AG09319 (cell line): ENCODE measurements at regions not wholly inside any gene's neighbourhood (a gene's known extent, or its start where the extent isn't known, plus 50 kb on each side); places are given as distances from the start of the nearest gene placed in this dataset.
A peak's percentile ranks its signal among the peaks of the same experiment; 100 is the strongest.

ENCODE experiments used
- DNase-seq: peaks from one replicate; pipeline ENCODE4 v3.0.0-alpha.2; 2010; ENCODE audit warnings: low read depth; ENCODE audit errors: extremely low read depth
- TF ChIP-seq, protein P1 (sequence below): IDR thresholded peaks from 2 replicates; pipeline ENCODE4 v1.5.1; 2011; ENCODE audit warnings: low read depth, mild to moderate bottlenecking, inconsistent platforms, low read length, moderate library complexity

DNA sequence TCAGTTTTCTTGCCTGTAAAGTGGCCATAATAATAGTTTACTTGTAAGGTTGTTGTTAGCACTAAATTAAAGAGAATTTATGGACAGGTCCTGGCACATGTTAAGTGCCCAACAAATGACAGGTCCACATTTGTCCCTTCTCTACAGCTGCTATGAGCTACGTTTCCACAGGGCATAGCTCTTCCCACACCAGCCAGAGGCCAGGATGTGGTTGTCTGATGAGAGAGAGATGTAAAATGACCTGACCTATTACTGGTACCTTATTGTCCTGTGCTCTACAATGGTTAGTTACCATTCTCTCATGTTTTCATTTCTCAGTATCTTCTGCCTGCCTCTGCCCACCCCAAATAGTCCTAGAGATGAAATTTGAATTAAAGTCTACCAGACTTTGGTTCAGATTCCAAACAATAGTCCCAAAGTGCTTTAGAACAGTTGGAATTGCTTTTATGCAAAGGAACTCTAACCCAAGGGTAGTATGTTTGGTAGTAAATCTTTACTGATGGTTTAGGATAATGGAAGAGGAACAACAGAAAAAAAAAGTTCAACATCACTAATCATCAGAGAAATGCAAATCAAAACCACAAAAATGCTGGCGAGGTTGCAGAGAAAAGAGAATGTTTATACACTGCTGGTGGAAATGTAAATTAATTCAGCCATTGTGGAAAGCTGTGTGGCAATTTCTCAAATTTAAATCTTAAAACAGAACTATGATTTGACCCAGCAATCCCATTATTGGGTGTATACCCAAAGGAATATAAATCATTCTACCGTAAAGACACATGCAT is 57.1 kb upstream of the ANKFN1 start:
- TF ChIP-seq, protein P1, sequence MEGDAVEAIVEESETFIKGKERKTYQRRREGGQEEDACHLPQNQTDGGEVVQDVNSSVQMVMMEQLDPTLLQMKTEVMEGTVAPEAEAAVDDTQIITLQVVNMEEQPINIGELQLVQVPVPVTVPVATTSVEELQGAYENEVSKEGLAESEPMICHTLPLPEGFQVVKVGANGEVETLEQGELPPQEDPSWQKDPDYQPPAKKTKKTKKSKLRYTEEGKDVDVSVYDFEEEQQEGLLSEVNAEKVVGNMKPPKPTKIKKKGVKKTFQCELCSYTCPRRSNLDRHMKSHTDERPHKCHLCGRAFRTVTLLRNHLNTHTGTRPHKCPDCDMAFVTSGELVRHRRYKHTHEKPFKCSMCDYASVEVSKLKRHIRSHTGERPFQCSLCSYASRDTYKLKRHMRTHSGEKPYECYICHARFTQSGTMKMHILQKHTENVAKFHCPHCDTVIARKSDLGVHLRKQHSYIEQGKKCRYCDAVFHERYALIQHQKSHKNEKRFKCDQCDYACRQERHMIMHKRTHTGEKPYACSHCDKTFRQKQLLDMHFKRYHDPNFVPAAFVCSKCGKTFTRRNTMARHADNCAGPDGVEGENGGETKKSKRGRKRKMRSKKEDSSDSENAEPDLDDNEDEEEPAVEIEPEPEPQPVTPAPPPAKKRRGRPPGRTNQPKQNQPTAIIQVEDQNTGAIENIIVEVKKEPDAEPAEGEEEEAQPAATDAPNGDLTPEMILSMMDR = no peak
- peak; percentile 40 for DNase-seq

DNA sequence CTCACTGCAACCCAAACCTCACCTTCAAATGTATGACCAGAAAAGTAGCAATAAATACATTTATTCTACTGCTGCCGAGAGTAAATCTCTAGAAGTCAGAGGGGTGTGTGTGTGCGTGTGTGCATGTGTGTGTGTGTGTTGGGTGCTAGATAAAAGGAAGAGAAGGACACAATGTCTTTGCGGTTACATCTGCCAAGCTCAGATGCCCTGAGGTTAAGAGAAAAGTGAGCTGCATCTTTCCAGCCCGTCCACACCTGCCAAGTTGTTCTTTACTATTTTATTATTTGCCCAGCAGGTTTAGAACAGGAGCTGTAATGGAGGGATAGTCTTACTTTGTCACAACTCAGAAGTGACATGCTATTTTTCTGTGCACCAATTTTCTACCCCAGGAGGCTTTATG is 54.5 kb upstream of the ANKFN1 start:
- TF ChIP-seq, protein P1 = no peak
- no peak for DNase-seq

DNA sequence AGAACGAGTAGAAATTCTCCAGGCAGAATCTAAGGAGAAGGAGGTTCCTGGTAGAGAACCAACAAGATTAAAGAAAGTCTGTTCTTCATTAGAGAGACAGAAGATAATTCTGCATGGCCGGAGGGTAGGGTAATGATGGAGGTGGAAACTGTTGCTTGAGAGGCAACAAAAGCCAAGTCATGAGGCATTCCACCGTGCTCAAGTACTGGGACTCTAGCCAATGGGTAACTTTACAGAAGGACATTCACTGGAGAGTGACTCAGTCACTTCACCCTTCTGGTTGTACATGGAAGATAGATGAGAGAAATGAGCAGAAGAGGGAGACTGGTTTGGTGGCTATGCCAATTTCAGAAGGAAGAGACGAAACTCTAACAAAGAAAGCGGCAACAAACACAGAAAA is 53.6 kb upstream of the ANKFN1 start:
- TF ChIP-seq, protein P1 = no peak
- DNase-seq = peak; percentile 60
